HepG2 (cell line): ENCODE measurements at regions not wholly inside any gene's neighbourhood (a gene's known extent, or its start where the extent isn't known, plus 50 kb on each side); places are given as distances from the start of the nearest gene placed in this dataset.

Experiments
- ASH2L ChIP-seq: fragments of 300-600, 200-600 bp; sonication (generic); IDR thresholded peaks from 2 replicates; pipeline ENCODE4 v1.7.0; 2017; ENCODE audit warnings: low read depth, mild to moderate bottlenecking, moderate library complexity, mixed read lengths, low read length; ENCODE audit not compliant: insufficient read length
- MXD1 ChIP-seq: sonication (generic); formaldehyde crosslinking; IDR thresholded peaks from 2 replicates; pipeline ENCODE4 v1.4.0; 2020; ENCODE audit warnings: mild to moderate bottlenecking, missing genetic modification reagents
- NR3C1 ChIP-seq: sonication (generic); formaldehyde crosslinking; IDR thresholded peaks from 2 replicates; pipeline ENCODE4 v1.4.0; 2020; ENCODE audit warnings: missing genetic modification reagents
- SP1 ChIP-seq, 2 experiments: fragments of 450-650 bp in 1 of 2; sonication (generic) in 1 of 2; formaldehyde crosslinking in 1 of 2; IDR thresholded peaks; 2 replicates each; pipeline versions ENCODE4 v1.4.0 to v1.6.1; 2016 to 2020; ENCODE audit warnings: missing genetic modification reagents in 1 of 2
- TBP ChIP-seq: sonication (generic); formaldehyde crosslinking; IDR thresholded peaks from 2 replicates; pipeline ENCODE4 v1.5.0; 2020; ENCODE audit warnings: missing genetic modification reagents
- ZNF460 ChIP-seq: sonication (generic); formaldehyde crosslinking; IDR thresholded peaks from 2 replicates; pipeline ENCODE4 v1.5.1; 2020; ENCODE audit warnings: missing genetic modification reagents, mild to moderate bottlenecking, borderline replicate concordance
- TF ChIP-seq, protein P1 (sequence below): sonication (generic); formaldehyde crosslinking; IDR thresholded peaks from 2 replicates; pipeline ENCODE4 v1.5.0; 2020; ENCODE audit warnings: mild to moderate bottlenecking, missing genetic modification reagents, moderate library complexity

GRCh38 chr11:127350476-127350875, 349.9 kb upstream of the KIRREL3 start:
- TF ChIP-seq SP1 (IDR thresholded peaks at IDR 0.05): no peak
- no peak for TF ChIP-seq SP1 (CRISPR knock-in tag; IDR thresholded peaks at IDR 0.05)
- TF ChIP-seq TBP (CRISPR knock-in tag): no peak
- TF ChIP-seq NR3C1 (CRISPR knock-in tag): no peak
- TF ChIP-seq, protein P1, sequence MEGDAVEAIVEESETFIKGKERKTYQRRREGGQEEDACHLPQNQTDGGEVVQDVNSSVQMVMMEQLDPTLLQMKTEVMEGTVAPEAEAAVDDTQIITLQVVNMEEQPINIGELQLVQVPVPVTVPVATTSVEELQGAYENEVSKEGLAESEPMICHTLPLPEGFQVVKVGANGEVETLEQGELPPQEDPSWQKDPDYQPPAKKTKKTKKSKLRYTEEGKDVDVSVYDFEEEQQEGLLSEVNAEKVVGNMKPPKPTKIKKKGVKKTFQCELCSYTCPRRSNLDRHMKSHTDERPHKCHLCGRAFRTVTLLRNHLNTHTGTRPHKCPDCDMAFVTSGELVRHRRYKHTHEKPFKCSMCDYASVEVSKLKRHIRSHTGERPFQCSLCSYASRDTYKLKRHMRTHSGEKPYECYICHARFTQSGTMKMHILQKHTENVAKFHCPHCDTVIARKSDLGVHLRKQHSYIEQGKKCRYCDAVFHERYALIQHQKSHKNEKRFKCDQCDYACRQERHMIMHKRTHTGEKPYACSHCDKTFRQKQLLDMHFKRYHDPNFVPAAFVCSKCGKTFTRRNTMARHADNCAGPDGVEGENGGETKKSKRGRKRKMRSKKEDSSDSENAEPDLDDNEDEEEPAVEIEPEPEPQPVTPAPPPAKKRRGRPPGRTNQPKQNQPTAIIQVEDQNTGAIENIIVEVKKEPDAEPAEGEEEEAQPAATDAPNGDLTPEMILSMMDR: no peak
- no peak for TF ChIP-seq ZNF460
- no peak for TF ChIP-seq ASH2L
- TF ChIP-seq MXD1 (CRISPR knock-in tag): no peak
